B cell (primary cell): ENCODE measurements at regions not wholly inside any gene's neighbourhood (a gene's known extent, or its start where the extent isn't known, plus 50 kb on each side); places are given as distances from the start of the nearest gene placed in this dataset.

Experiments used
- ATAC-seq: fragments of 200-7000 bp; cut with Tn5 transposase; one replicate; pipeline ENCODE4 v1.10.0; 2021; ENCODE audit warnings: low read depth, mild to moderate bottlenecking, moderate number of reproducible peaks, moderate library complexity
- CTCF ChIA-PET: fragments of 350-600 bp; sonication (Branson Sonifier 250); formaldehyde crosslinking; loops from one replicate; lab custom pipeline; 2021; ENCODE audit warnings: antibody characterized with exemption, inconsistent platforms; lab: Charles Lee
- POLR2A ChIA-PET: fragments of 350-600 bp; sonication (Branson Sonifier 250); formaldehyde crosslinking; loops from one replicate; lab custom pipeline; 2021; ENCODE audit warnings: antibody characterized with exemption; lab: Charles Lee
- DNase-seq: peaks from one replicate; pipeline ENCODE4 v3.0.0; 2013
- H2AFZ ChIP-seq: 2 replicates; pipeline ENCODE4 v1.6.1; 2012; ENCODE audit warnings: mild to moderate bottlenecking, low read depth, low read length; ENCODE audit not compliant: insufficient read depth, poor library complexity, severe bottlenecking
- H3K27ac ChIP-seq, 2 donors: 1 replicate in 1 of 2; 2 replicates in 1 of 2; pipeline ENCODE4 v1.5.1; 2012 to 2013; ENCODE audit warnings: low read length in 2 of 2, mild to moderate bottlenecking in 2 of 2, moderate library complexity in 1 of 2
- H3K27me3 ChIP-seq, 4 experiments: fragments of 200-600 bp in 1 of 4; sonication (generic) in 1 of 4; replicated peaks in 1 of 4; 1 replicate in 2 of 4; 2 replicates in 2 of 4; pipeline versions ENCODE4 v1.6.1 to v1.7.0; 2013 to 2016; ENCODE audit warnings: low read length in 3 of 4, mild to moderate bottlenecking in 2 of 4, mixed read lengths in 1 of 4, moderate library complexity in 1 of 4; ENCODE audit not compliant: insufficient read depth in 4 of 4, control insufficient read depth in 3 of 4; ENCODE audit errors: control extremely low read depth in 1 of 4
- H3K36me3 ChIP-seq, 2 experiments: replicated peaks in 1 of 2; 1 replicate in 1 of 2; 2 replicates in 1 of 2; pipeline versions ENCODE4 v1.6.1 to v1.7.1; 2013; ENCODE audit warnings: low read length in 1 of 2; ENCODE audit not compliant: insufficient read depth in 2 of 2, control insufficient read depth in 1 of 2; ENCODE audit errors: control extremely low read depth in 1 of 2, extremely low read depth in 1 of 2
- H3K4me1 ChIP-seq, 2 donors: fragments of 200-600 bp in 1 of 2; sonication (generic) in 1 of 2; 1 replicate in 1 of 2; 2 replicates in 1 of 2; pipeline versions ENCODE4 v1.5.1 to v1.6.1; 2013 to 2017; ENCODE audit warnings: low read length in 2 of 2; ENCODE audit not compliant: control insufficient read depth in 2 of 2, insufficient read depth in 2 of 2
- H3K4me2 ChIP-seq: replicated peaks from 2 replicates; pipeline ENCODE3; 2012; ENCODE audit warnings: mild to moderate bottlenecking, low read depth, low read length; ENCODE audit not compliant: poor library complexity, severe bottlenecking
- H3K4me3 ChIP-seq, 5 experiments: fragments of 200-600 bp in 1 of 5; sonication (generic) in 1 of 5; 1 replicate in 3 of 5; 2 replicates in 2 of 5; pipeline versions ENCODE4 v1.5.1 to v1.7.0; 2011 to 2016; ENCODE audit warnings: low read length in 4 of 5, mild to moderate bottlenecking in 4 of 5, low read depth in 2 of 5, control low read depth in 1 of 5, moderate library complexity in 1 of 5; ENCODE audit not compliant: insufficient read depth in 1 of 5; ENCODE audit errors: control extremely low read depth in 1 of 5, extremely low read depth in 1 of 5
- H3K79me2 ChIP-seq: fragments of 200-600 bp; sonication (generic); one replicate; pipeline ENCODE4 v1.6.0; 2016; ENCODE audit warnings: low read length; ENCODE audit not compliant: control insufficient read depth, insufficient read depth
- H3K9ac ChIP-seq: fragments of 200-600 bp; sonication (generic); 2 replicates; pipeline ENCODE4 v1.6.1; 2017; ENCODE audit warnings: mild to moderate bottlenecking, low read length, moderate library complexity
- H3K9me3 ChIP-seq, 3 donors: one replicate each; pipeline versions ENCODE4 v1.6.1 to v1.7.1; 2013; ENCODE audit warnings: low read length in 2 of 3; ENCODE audit not compliant: control insufficient read depth in 2 of 3, insufficient read depth in 1 of 3; ENCODE audit errors: control extremely low read depth in 1 of 3
- H4K20me1 ChIP-seq: 2 replicates; pipeline ENCODE4 v1.6.0; 2012; ENCODE audit warnings: mild to moderate bottlenecking, low read length; ENCODE audit not compliant: insufficient read depth, control insufficient read depth, poor library complexity, severe bottlenecking
- H3K27ac Mint-ChIP-seq: one replicate; pipeline ENCODE4 v1.8.0; 2021; ENCODE audit warnings: mixed read lengths
- H3K27me3 Mint-ChIP-seq: one replicate; pipeline ENCODE4 v1.8.0; 2021; ENCODE audit warnings: mixed read lengths
- H3K4me1 Mint-ChIP-seq: one replicate; pipeline ENCODE4 v1.8.0; 2021; ENCODE audit warnings: mixed read lengths
- H3K4me3 Mint-ChIP-seq: one replicate; pipeline ENCODE4 v1.8.0; 2021; ENCODE audit warnings: mixed read lengths
- H3K9me3 Mint-ChIP-seq: one replicate; pipeline ENCODE4 v1.8.0; 2022; ENCODE audit warnings: mixed read lengths; ENCODE audit not compliant: insufficient read depth
- EZH2 ChIP-seq: IDR thresholded peaks from 2 replicates; pipeline ENCODE4 v1.6.1; 2012; ENCODE audit warnings: borderline replicate concordance, low read depth, mild to moderate bottlenecking, moderate library complexity, low read length; ENCODE audit not compliant: insufficient read depth, poor library complexity, severe bottlenecking
- WGBS: methylation state at CpG from one replicate; pipeline ENCODE4 v1.1.5; 2013; ENCODE audit warnings: missing lambda C conversion rate; ENCODE audit not compliant: insufficient coverage; 5-methylcytosine and 5-hydroxymethylcytosine counted together
- intact Hi-C: fragments of 100-400 bp; cut with micrococcal nuclease; formaldehyde crosslinking; loops from one replicate; pipeline ENCODE4 v1.10.0; 2022
- TF ChIP-seq, protein P1 (sequence below): fragments of 200-600 bp; IDR thresholded peaks from one replicate; pipeline ENCODE4 v1.8.0; 2022; ENCODE audit warnings: antibody characterized with exemption, mild to moderate bottlenecking

DNA sequence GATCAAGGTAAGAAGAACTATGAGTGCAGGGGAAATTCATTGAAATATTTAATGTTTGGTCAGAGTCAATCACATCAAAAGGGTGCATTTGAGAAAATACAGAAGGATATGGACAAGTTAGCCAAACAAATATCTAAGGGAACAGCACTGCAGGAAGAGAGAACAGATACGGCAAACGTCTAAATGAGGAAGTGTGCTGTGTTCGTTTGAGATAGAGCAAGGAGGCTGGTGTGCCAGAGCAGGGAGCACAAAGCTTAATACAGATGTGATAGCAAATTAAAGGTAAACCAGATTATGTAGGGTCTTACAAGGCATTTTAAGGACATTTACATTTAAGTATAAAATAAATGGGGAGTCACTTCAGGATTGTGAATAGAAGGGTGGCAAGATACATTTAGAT is 241.3 kb upstream of the ZNF804A start:
- Histone ChIP-seq H3K27ac (no peak overlapping the region), H4K20me1 (no peaks in the 10 kb centered on the region), H3K27me3 (no peaks in the 10 kb centered on the region), H3K4me3 (no peak overlapping the region), H3K9me3 (no peaks in the 10 kb centered on the region), H3K4me1 (no peaks in the 10 kb centered on the region), H3K36me3 (no peaks in the 10 kb centered on the region), H3K79me2 (no peaks in the 10 kb centered on the region), H3K4me2 (no peak overlapping the region), H3K9ac (no peak overlapping the region), H2AFZ (no peak overlapping the region)
- ATAC-seq (no peak), DNase-seq (no peak)
- Mint-ChIP-seq H3K27me3 (no peaks in the 10 kb centered on the region), H3K27ac (no peak overlapping the region), H3K9me3 (no peaks in the 10 kb centered on the region), H3K4me1 (no peaks in the 10 kb centered on the region), H3K4me3 (no peak overlapping the region)
- ChIA-PET POLR2A (no interaction called here), CTCF (no interaction called here)
- intact Hi-C loops, result no loop called here
- TF ChIP-seq EZH2, result no peak
- TF ChIP-seq, protein P1, sequence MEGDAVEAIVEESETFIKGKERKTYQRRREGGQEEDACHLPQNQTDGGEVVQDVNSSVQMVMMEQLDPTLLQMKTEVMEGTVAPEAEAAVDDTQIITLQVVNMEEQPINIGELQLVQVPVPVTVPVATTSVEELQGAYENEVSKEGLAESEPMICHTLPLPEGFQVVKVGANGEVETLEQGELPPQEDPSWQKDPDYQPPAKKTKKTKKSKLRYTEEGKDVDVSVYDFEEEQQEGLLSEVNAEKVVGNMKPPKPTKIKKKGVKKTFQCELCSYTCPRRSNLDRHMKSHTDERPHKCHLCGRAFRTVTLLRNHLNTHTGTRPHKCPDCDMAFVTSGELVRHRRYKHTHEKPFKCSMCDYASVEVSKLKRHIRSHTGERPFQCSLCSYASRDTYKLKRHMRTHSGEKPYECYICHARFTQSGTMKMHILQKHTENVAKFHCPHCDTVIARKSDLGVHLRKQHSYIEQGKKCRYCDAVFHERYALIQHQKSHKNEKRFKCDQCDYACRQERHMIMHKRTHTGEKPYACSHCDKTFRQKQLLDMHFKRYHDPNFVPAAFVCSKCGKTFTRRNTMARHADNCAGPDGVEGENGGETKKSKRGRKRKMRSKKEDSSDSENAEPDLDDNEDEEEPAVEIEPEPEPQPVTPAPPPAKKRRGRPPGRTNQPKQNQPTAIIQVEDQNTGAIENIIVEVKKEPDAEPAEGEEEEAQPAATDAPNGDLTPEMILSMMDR, result no peak
- WGBS, result 37% methylated on average over 3 of the region's 3 CpGs

DNA sequence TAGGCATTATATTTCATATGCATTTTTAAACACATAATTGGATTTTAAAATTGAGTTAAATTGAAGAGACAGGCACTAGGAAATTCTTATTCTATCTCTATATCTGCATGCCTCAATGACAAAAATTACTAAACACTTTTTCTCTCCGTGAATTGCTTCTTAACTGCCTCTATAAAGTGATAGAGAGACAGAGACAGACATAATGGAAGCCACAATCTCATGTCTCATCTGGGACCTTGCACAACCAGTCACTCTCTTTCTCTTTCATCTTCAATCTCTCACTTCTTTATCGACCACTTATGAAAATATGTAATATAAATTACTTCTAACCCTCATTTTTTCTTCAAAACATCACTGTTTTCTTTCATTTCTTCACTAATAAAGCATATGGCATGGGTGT is 238.9 kb upstream of the ZNF804A start:
- no peaks in the 10 kb centered on the region for H3K4me1 ChIP-seq
- H2AFZ ChIP-seq, result no peak overlapping the region
- POLR2A ChIA-PET, result no interaction called here
- no peaks in the 10 kb centered on the region for H3K9me3 ChIP-seq
- DNase-seq (no peak), ATAC-seq (no peak)
- H4K20me1 ChIP-seq, result no peaks in the 10 kb centered on the region
- no peaks in the 10 kb centered on the region for H3K79me2 ChIP-seq
- H3K36me3 ChIP-seq, result no peaks in the 10 kb centered on the region
- CTCF ChIA-PET, result no interaction called here
- no peak for TF ChIP-seq EZH2
- TF ChIP-seq, protein P1, result no peak
- H3K4me3 ChIP-seq, result no peak overlapping the region
- H3K9ac ChIP-seq, result no peak overlapping the region
- no peak overlapping the region for H3K27ac ChIP-seq
- intact Hi-C loops, result no loop called here
- no peak overlapping the region for H3K27ac Mint-ChIP-seq
- no peaks in the 10 kb centered on the region for H3K9me3 Mint-ChIP-seq
- no peaks in the 10 kb centered on the region for H3K27me3 Mint-ChIP-seq
- H3K27me3 ChIP-seq, result no peaks in the 10 kb centered on the region
- no CpG with 5 or more reads among the region's 2 CpGs for WGBS
- H3K4me2 ChIP-seq, result no peak overlapping the region
- H3K4me1 Mint-ChIP-seq, result no peaks in the 10 kb centered on the region
- no peak overlapping the region for H3K4me3 Mint-ChIP-seq
